PC-9 (cell line): ENCODE measurements at regions not wholly inside any gene's neighbourhood (a gene's known extent, or its start where the extent isn't known, plus 50 kb on each side); places are given as distances from the start of the nearest gene placed in this dataset.

Experiments
- EZH2 ChIP-seq: fragments of 200-600 bp; sonication (generic); IDR thresholded peaks from 2 replicates; pipeline ENCODE4 v1.8.0; 2017; ENCODE audit warnings: antibody characterized with exemption, low read depth
- TF ChIP-seq, protein P1 (sequence below): fragments of 200-600 bp; sonication (generic); conservative IDR thresholded peaks from 2 replicates; pipeline ENCODE4 v1.6.1; 2017; ENCODE audit warnings: mixed run types, antibody characterized with exemption, mild to moderate bottlenecking, moderate library complexity

DNA sequence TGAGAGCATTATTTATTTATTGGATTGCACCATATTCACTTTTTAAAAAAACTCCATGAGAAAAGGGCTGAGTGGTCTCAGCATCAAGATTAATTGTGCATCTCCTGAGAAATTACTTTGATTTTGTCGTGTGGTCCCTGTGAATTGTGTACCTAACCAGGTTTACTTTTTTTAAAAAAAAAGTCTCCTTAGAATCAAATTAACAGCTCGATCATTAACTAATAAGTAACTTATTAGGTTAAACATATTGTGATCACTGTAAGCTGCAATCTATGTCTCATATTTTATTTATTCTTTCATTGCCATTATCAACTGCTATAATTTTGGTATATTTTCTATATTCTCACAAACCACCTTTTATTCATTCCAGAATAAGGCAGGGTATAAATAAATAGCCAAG is 318.2 kb downstream of the ADCYAP1 start:
- TF ChIP-seq, protein P1, sequence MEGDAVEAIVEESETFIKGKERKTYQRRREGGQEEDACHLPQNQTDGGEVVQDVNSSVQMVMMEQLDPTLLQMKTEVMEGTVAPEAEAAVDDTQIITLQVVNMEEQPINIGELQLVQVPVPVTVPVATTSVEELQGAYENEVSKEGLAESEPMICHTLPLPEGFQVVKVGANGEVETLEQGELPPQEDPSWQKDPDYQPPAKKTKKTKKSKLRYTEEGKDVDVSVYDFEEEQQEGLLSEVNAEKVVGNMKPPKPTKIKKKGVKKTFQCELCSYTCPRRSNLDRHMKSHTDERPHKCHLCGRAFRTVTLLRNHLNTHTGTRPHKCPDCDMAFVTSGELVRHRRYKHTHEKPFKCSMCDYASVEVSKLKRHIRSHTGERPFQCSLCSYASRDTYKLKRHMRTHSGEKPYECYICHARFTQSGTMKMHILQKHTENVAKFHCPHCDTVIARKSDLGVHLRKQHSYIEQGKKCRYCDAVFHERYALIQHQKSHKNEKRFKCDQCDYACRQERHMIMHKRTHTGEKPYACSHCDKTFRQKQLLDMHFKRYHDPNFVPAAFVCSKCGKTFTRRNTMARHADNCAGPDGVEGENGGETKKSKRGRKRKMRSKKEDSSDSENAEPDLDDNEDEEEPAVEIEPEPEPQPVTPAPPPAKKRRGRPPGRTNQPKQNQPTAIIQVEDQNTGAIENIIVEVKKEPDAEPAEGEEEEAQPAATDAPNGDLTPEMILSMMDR = no peak
- no peak for TF ChIP-seq EZH2
